Fibroblast of lung (primary cell): ENCODE measurements at regions not wholly inside any gene's neighbourhood (a gene's known extent, or its start where the extent isn't known, plus 50 kb on each side); places are given as distances from the start of the nearest gene placed in this dataset.

Source experiments
- DNase-seq, 2 donors: peaks; one replicate each; pipeline versions ENCODE4 v3.0.0 to v3.0.0-alpha.2; 2010; ENCODE audit warnings: low read depth in 2 of 2
- H2AFZ ChIP-seq: 2 replicates; pipeline ENCODE4 v1.5.1; 2012; ENCODE audit warnings: low read length, control low read depth, inconsistent platforms
- H3K27ac ChIP-seq: 2 replicates; pipeline ENCODE4 v1.5.1; 2011; ENCODE audit warnings: low read length, control low read depth; ENCODE audit not compliant: insufficient read depth
- H3K27me3 ChIP-seq: 2 replicates; pipeline ENCODE4 v1.5.1; 2011; ENCODE audit warnings: mild to moderate bottlenecking, low read length; ENCODE audit not compliant: control insufficient read depth, insufficient read depth
- H3K36me3 ChIP-seq: 2 replicates; pipeline ENCODE4 v1.5.1; 2011; ENCODE audit warnings: low read length; ENCODE audit not compliant: control insufficient read depth, insufficient read depth
- H3K4me1 ChIP-seq: 2 replicates; pipeline ENCODE4 v1.5.1; 2011; ENCODE audit warnings: low read length; ENCODE audit not compliant: control insufficient read depth, insufficient read depth; ENCODE audit errors: extremely low read depth
- H3K4me2 ChIP-seq: 2 replicates; pipeline ENCODE4 v1.5.1; 2011; ENCODE audit warnings: low read length, control low read depth; ENCODE audit not compliant: insufficient read depth; ENCODE audit errors: extremely low read depth
- H3K4me3 ChIP-seq, 4 experiments: fragments of 200-600 bp in 1 of 4; sonication (generic) in 1 of 4; replicated peaks in 1 of 4; 2 replicates each; pipeline ENCODE4 v1.5.1; 2011 to 2016; ENCODE audit warnings: low read length in 4 of 4, low read depth in 3 of 4, mild to moderate bottlenecking in 3 of 4, control low read depth in 2 of 4, inconsistent platforms in 1 of 4, mixed read lengths in 1 of 4; ENCODE audit not compliant: insufficient read depth in 1 of 4; ENCODE audit errors: control extremely low read depth in 1 of 4
- H3K79me2 ChIP-seq: 2 replicates; pipeline ENCODE4 v1.5.1; 2012; ENCODE audit warnings: mild to moderate bottlenecking, low read length, inconsistent platforms; ENCODE audit not compliant: control insufficient read depth, insufficient read depth
- H3K9ac ChIP-seq: 2 replicates; pipeline ENCODE4 v1.5.1; 2011; ENCODE audit warnings: mild to moderate bottlenecking, low read length, control low read depth; ENCODE audit not compliant: insufficient read depth
- H3K9me3 ChIP-seq: 2 replicates; pipeline ENCODE4 v1.5.1; 2012; ENCODE audit warnings: low read depth, low read length; ENCODE audit not compliant: control insufficient read depth, insufficient read depth
- H4K20me1 ChIP-seq: 2 replicates; pipeline ENCODE4 v1.5.1; 2011; ENCODE audit warnings: low read length; ENCODE audit not compliant: control insufficient read depth, insufficient read depth; ENCODE audit errors: extremely low read depth
- EZH2 ChIP-seq: IDR thresholded peaks from 2 replicates; pipeline ENCODE4 v1.5.1; 2012; ENCODE audit warnings: low read length, control low read depth, mild to moderate bottlenecking; ENCODE audit errors: missing control alignments
- TF ChIP-seq, protein P1 (sequence below), 2 donors: IDR thresholded peaks in 1 of 2; conservative IDR thresholded peaks in 1 of 2; 1 replicate in 1 of 2; 2 replicates in 1 of 2; pipeline ENCODE4 v1.5.1; 2011 to 2012; ENCODE audit warnings: low read length in 2 of 2, control low read depth in 1 of 2, inconsistent platforms in 1 of 2, low read depth in 1 of 2, mild to moderate bottlenecking in 1 of 2

DNA sequence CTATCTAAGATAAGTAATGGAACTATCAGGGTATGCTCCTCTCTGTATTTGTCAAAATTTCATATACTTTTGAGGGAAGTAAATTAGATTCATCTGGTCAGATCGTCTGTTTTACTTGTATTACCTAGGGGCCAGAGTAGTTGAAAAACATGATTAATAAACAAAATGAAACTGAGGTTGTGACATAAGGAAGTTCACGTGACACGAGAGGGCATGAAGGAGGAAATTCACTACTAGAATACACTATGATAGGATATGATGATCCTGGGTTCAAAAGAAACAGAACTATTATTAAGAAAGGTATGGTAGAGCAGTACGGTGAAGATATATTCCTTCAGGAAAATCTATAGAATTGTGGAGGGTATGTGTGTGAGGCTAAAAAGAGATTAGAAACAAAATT is 58.4 kb upstream of the SPAG16 start:
- Histone ChIP-seq H3K4me3 (no peak overlapping the region), H3K9me3 (no peaks in the 10 kb centered on the region), H3K36me3 (no peaks in the 10 kb centered on the region), H3K9ac (no peak overlapping the region), H2AFZ (no peak overlapping the region), H3K79me2 (no peaks in the 10 kb centered on the region), H3K27me3 (no peaks in the 10 kb centered on the region), H3K4me2 (no peak overlapping the region), H4K20me1 (no peaks in the 10 kb centered on the region), H3K4me1 (no peaks in the 10 kb centered on the region), H3K27ac (no peak overlapping the region)
- TF ChIP-seq, protein P1, sequence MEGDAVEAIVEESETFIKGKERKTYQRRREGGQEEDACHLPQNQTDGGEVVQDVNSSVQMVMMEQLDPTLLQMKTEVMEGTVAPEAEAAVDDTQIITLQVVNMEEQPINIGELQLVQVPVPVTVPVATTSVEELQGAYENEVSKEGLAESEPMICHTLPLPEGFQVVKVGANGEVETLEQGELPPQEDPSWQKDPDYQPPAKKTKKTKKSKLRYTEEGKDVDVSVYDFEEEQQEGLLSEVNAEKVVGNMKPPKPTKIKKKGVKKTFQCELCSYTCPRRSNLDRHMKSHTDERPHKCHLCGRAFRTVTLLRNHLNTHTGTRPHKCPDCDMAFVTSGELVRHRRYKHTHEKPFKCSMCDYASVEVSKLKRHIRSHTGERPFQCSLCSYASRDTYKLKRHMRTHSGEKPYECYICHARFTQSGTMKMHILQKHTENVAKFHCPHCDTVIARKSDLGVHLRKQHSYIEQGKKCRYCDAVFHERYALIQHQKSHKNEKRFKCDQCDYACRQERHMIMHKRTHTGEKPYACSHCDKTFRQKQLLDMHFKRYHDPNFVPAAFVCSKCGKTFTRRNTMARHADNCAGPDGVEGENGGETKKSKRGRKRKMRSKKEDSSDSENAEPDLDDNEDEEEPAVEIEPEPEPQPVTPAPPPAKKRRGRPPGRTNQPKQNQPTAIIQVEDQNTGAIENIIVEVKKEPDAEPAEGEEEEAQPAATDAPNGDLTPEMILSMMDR (conservative IDR thresholded peaks at IDR 0.05 in 1 of 2, IDR thresholded peaks at IDR 0.05 in 1 of 2; ENCODE audit: low read depth in 1 of 2, low read length in 2 of 2): no peak
- no peak for TF ChIP-seq EZH2
- DNase-seq: no peak

DNA sequence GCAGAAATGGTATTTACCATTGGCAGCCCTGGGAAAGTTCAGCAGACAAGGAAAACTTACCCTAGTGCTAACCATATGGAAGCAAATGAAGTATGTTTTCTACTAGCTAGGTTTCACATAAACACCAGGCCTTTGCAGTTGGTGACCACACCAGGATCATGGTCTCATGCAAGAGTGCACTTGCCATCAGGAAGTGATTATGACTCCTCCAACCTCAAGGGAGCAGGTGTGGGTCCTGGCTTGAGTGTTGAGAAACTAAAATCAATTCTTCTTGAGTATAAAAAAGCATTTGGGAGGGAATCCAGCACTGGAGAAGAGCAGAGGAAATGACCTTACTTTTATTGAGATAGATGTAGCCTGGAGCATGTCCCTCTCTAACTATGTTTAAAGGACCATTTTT is 56.8 kb upstream of the SPAG16 start:
- Histone ChIP-seq H3K9me3 (no peaks in the 10 kb centered on the region), H3K4me1 (no peaks in the 10 kb centered on the region), H3K9ac (no peak overlapping the region), H3K27me3 (no peaks in the 10 kb centered on the region), H2AFZ (no peak overlapping the region), H4K20me1 (no peaks in the 10 kb centered on the region), H3K79me2 (no peaks in the 10 kb centered on the region), H3K36me3 (no peaks in the 10 kb centered on the region), H3K4me2 (no peak overlapping the region), H3K27ac (no peak overlapping the region), H3K4me3 (no peak overlapping the region)
- DNase-seq: peak in 1 of 2 donors; percentile 27
- TF ChIP-seq, protein P1 (conservative IDR thresholded peaks at IDR 0.05 in 1 of 2, IDR thresholded peaks at IDR 0.05 in 1 of 2; ENCODE audit: low read depth in 1 of 2, low read length in 2 of 2): no peak
- TF ChIP-seq EZH2: no peak

DNA sequence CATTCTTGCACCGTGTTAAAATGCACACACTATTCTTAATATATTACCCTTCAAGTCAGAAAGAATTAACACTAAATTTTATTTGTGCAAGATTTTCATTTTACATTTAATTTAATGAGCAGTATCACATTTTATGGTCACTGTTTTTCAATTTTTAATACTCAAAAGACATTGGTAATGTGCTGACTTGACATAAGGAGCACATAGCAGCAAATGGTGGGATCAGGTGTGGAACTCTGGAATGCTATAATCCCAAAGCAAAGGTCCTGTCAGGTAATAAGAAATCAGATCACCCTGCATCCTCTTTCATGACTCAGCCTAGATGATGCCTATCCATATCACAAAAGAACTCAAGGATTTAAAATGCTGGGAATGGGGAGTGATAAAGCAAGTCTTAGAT is 55.6 kb upstream of the SPAG16 start:
- no peak overlapping the region for H3K27ac ChIP-seq
- H3K4me1 ChIP-seq: no peaks in the 10 kb centered on the region
- DNase-seq: no peak
- no peak overlapping the region for H3K4me2 ChIP-seq
- H3K36me3 ChIP-seq: no peaks in the 10 kb centered on the region
- TF ChIP-seq EZH2: no peak
- TF ChIP-seq, protein P1 (conservative IDR thresholded peaks at IDR 0.05 in 1 of 2, IDR thresholded peaks at IDR 0.05 in 1 of 2; ENCODE audit: low read depth in 1 of 2, low read length in 2 of 2): no peak
- H3K9ac ChIP-seq: no peak overlapping the region
- no peaks in the 10 kb centered on the region for H4K20me1 ChIP-seq
- no peaks in the 10 kb centered on the region for H3K9me3 ChIP-seq
- H3K4me3 ChIP-seq: no peak overlapping the region
- no peaks in the 10 kb centered on the region for H3K27me3 ChIP-seq
- H3K79me2 ChIP-seq: no peaks in the 10 kb centered on the region
- no peak overlapping the region for H2AFZ ChIP-seq
